CD14-positive monocyte (primary cell): ENCODE measurements at regions not wholly inside any gene's neighbourhood (a gene's known extent, or its start where the extent isn't known, plus 50 kb on each side); places are given as distances from the start of the nearest gene placed in this dataset.

Experiments
- DNase-seq, 3 donors: peaks; one replicate each; pipeline ENCODE4 v3.0.0-alpha.2; 2011 to 2022
- H2AFZ ChIP-seq: 2 replicates; pipeline ENCODE4 v1.6.0; 2012; ENCODE audit warnings: mild to moderate bottlenecking, low read depth, low read length, inconsistent platforms; ENCODE audit not compliant: insufficient read depth, poor library complexity, severe bottlenecking
- H3K27ac ChIP-seq, 2 donors: 1 replicate in 1 of 2; 2 replicates in 1 of 2; pipeline ENCODE4 v1.5.1; 2012 to 2013; ENCODE audit warnings: low read length in 2 of 2, control low read depth in 1 of 2, inconsistent platforms in 1 of 2, low read depth in 1 of 2, mild to moderate bottlenecking in 1 of 2
- H3K27me3 ChIP-seq, 2 donors: one replicate each; pipeline versions ENCODE4 v1.6.0 to v1.6.1; 2011 to 2013; ENCODE audit warnings: low read length in 2 of 2; ENCODE audit not compliant: control insufficient read depth in 2 of 2, insufficient read depth in 2 of 2
- H3K36me3 ChIP-seq, 2 donors: replicated peaks in 1 of 2; 1 replicate in 1 of 2; 2 replicates in 1 of 2; pipeline versions ENCODE4 v1.5.1 to v1.6.1; 2012 to 2013; ENCODE audit warnings: low read length in 2 of 2, control low read depth in 1 of 2, inconsistent platforms in 1 of 2, mild to moderate bottlenecking in 1 of 2; ENCODE audit not compliant: insufficient read depth in 2 of 2, control insufficient read depth in 1 of 2
- H3K4me1 ChIP-seq, 2 donors: 1 replicate in 1 of 2; 2 replicates in 1 of 2; pipeline versions ENCODE4 v1.5.1 to v1.6.1; 2012 to 2013; ENCODE audit warnings: low read length in 2 of 2, control low read depth in 1 of 2, inconsistent platforms in 1 of 2, mild to moderate bottlenecking in 1 of 2, moderate library complexity in 1 of 2; ENCODE audit not compliant: insufficient read depth in 2 of 2, control insufficient read depth in 1 of 2
- H3K4me2 ChIP-seq: replicated peaks from 2 replicates; pipeline ENCODE3; 2012; ENCODE audit warnings: low read length, moderate library complexity, mild to moderate bottlenecking; ENCODE audit not compliant: poor library complexity, severe bottlenecking; ENCODE audit errors: extremely low read depth
- H3K4me3 ChIP-seq, 3 experiments: fragments of 200-600 bp in 1 of 3; sonication (generic) in 1 of 3; replicated peaks in 1 of 3; 1 replicate in 2 of 3; 2 replicates in 1 of 3; pipeline ENCODE4 v1.5.1; 2011 to 2013; ENCODE audit warnings: low read length in 3 of 3, mild to moderate bottlenecking in 3 of 3, control low read depth in 2 of 3, low read depth in 2 of 3, inconsistent platforms in 1 of 3, moderate library complexity in 1 of 3
- H3K79me2 ChIP-seq: 2 replicates; pipeline ENCODE4 v1.6.0; 2012; ENCODE audit warnings: mild to moderate bottlenecking, control low read depth, inconsistent platforms, low read length, moderate library complexity; ENCODE audit not compliant: insufficient read depth
- H3K9ac ChIP-seq: 2 replicates; pipeline ENCODE4 v1.6.0; 2017; ENCODE audit warnings: low read length, mild to moderate bottlenecking; ENCODE audit not compliant: insufficient read depth, poor library complexity, severe bottlenecking
- H3K9me3 ChIP-seq, 2 donors: replicated peaks in 1 of 2; 1 replicate in 1 of 2; 2 replicates in 1 of 2; pipeline versions ENCODE4 v1.5.1 to v1.6.1; 2012 to 2013; ENCODE audit warnings: low read length in 2 of 2, control low read depth in 1 of 2; ENCODE audit not compliant: control insufficient read depth in 1 of 2, insufficient read depth in 1 of 2
- H4K20me1 ChIP-seq: 2 replicates; pipeline ENCODE4 v1.6.0; 2012; ENCODE audit warnings: mild to moderate bottlenecking, low read length, control low read depth, moderate library complexity; ENCODE audit not compliant: insufficient read depth
- H3K27ac Mint-ChIP-seq, 7 donors: one replicate each; pipeline ENCODE4 v1.8.0; 2020; ENCODE audit warnings: mild to moderate bottlenecking in 7 of 7, mixed read lengths in 7 of 7, moderate library complexity in 6 of 7, inconsistent platforms in 2 of 7
- H3K27me3 Mint-ChIP-seq, 3 donors: one replicate each; pipeline ENCODE4 v1.8.0; 2021 to 2022; ENCODE audit warnings: low read depth in 3 of 3, mild to moderate bottlenecking in 3 of 3, mixed read lengths in 3 of 3, moderate library complexity in 3 of 3, inconsistent platforms in 1 of 3
- H3K36me3 Mint-ChIP-seq, 2 donors: one replicate each; pipeline ENCODE4 v1.8.0; 2020; ENCODE audit warnings: mixed read lengths in 2 of 2, inconsistent platforms in 1 of 2, mild to moderate bottlenecking in 1 of 2
- H3K4me1 Mint-ChIP-seq: one replicate; pipeline ENCODE4 v1.8.0; 2020; ENCODE audit warnings: mild to moderate bottlenecking, mixed read lengths
- H3K4me3 Mint-ChIP-seq, 2 donors: one replicate each; pipeline ENCODE4 v1.8.0; 2020; ENCODE audit warnings: mild to moderate bottlenecking in 2 of 2, mixed read lengths in 2 of 2, moderate library complexity in 1 of 2
- H3K9me3 Mint-ChIP-seq, 7 donors: one replicate each; pipeline ENCODE4 v1.8.0; 2020 to 2022; ENCODE audit warnings: mixed read lengths in 7 of 7, mild to moderate bottlenecking in 6 of 7, moderate library complexity in 6 of 7, inconsistent platforms in 2 of 7
- CTCF ChIP-seq: fragments of 200-600 bp; IDR thresholded peaks from one replicate; pipeline ENCODE4 v1.8.0; 2022; ENCODE audit warnings: antibody characterized with exemption, mild to moderate bottlenecking
- WGBS: methylation state at CpG from one replicate; pipeline ENCODE4 v1.1.5; 2013; ENCODE audit warnings: missing lambda C conversion rate; ENCODE audit not compliant: insufficient coverage; 5-methylcytosine and 5-hydroxymethylcytosine counted together
- intact Hi-C, 2 donors: fragments of 100-400 bp; cut with micrococcal nuclease; formaldehyde crosslinking; loops; one replicate each; pipeline versions ENCODE4 v1.15.0 to v1.15.1; 2023

- Mint-ChIP-seq H3K9me3 (peaks cover 0 to 19% (median 5%) of the 10 kb centered on the region in 7 donors), H3K27me3 (peaks cover 2 to 14% (median 11%) of the 10 kb centered on the region in 3 donors), H3K4me3 (no peak overlapping the region), H3K27ac (no peak overlapping the region), H3K4me1 (no peaks in the 10 kb centered on the region), H3K36me3 (no peaks in the 10 kb centered on the region)
- TF ChIP-seq CTCF: no peak
- H2AFZ ChIP-seq: no peak overlapping the region
- WGBS: 87% methylated on average over 9 of the region's 9 CpGs
- H3K27ac ChIP-seq: no peak overlapping the region
- H3K9ac ChIP-seq: no peak overlapping the region
- no peaks in the 10 kb centered on the region for H4K20me1 ChIP-seq
- DNase-seq: no peak
- no peaks in the 10 kb centered on the region for H3K4me1 ChIP-seq
- H3K9me3 ChIP-seq: peaks cover 0 to 10% of the 10 kb centered on the region in 2 donors
- H3K79me2 ChIP-seq: no peaks in the 10 kb centered on the region
- intact Hi-C loops: no loop called here
- H3K4me3 ChIP-seq: no peak overlapping the region
- no peak overlapping the region for H3K4me2 ChIP-seq
- H3K27me3 ChIP-seq: no peaks in the 10 kb centered on the region
- H3K36me3 ChIP-seq: no peaks in the 10 kb centered on the region
These were observed 160.1 kb upstream of the PMEPA1 start for GRCh38 chr20:57869951-57870315.

- Histone ChIP-seq H3K27ac (no peak overlapping the region), H3K79me2 (no peaks in the 10 kb centered on the region), H2AFZ (no peak overlapping the region), H3K9ac (no peak overlapping the region), H3K9me3 (peaks cover 0 to 10% of the 10 kb centered on the region in 2 donors), H3K36me3 (no peaks in the 10 kb centered on the region), H3K4me2 (no peak overlapping the region), H3K27me3 (no peaks in the 10 kb centered on the region), H3K4me3 (no peak overlapping the region), H4K20me1 (no peaks in the 10 kb centered on the region), H3K4me1 (no peaks in the 10 kb centered on the region)
- no peak for TF ChIP-seq CTCF
- intact Hi-C loops: no loop called here
- H3K4me3 Mint-ChIP-seq: no peak overlapping the region
- no peak overlapping the region for H3K27ac Mint-ChIP-seq
- WGBS: 100% methylated on average over 6 of the region's 10 CpGs
- no peak for DNase-seq
- peaks cover 4 to 14% (median 12%) of the 10 kb centered on the region in 3 donors for H3K27me3 Mint-ChIP-seq
- no peaks in the 10 kb centered on the region for H3K4me1 Mint-ChIP-seq
- no peaks in the 10 kb centered on the region for H3K36me3 Mint-ChIP-seq
- H3K9me3 Mint-ChIP-seq: peaks cover 0 to 19% (median 5%) of the 10 kb centered on the region in 7 donors
These were observed 159.6 kb upstream of the PMEPA1 start for GRCh38 chr20:57869291-57869950.
